HG02981 (cell line): ENCODE measurements at regions not wholly inside any gene's neighbourhood (a gene's known extent, or its start where the extent isn't known, plus 50 kb on each side); places are given as distances from the start of the nearest gene placed in this dataset.
"Not testable (repeated sequence)": the region's sequence is repeated elsewhere in the genome, so short reads cannot be mapped to it uniquely, and the experiment has no call there.

Experiments
- ATAC-seq: cut with Tn5 transposase; IDR thresholded peaks from one replicate; pipeline ENCODE4 v1.9.1; 2021; ENCODE audit warnings: mild to moderate bottlenecking, moderate library complexity; ENCODE audit not compliant: unreplicated experiment

DNA sequence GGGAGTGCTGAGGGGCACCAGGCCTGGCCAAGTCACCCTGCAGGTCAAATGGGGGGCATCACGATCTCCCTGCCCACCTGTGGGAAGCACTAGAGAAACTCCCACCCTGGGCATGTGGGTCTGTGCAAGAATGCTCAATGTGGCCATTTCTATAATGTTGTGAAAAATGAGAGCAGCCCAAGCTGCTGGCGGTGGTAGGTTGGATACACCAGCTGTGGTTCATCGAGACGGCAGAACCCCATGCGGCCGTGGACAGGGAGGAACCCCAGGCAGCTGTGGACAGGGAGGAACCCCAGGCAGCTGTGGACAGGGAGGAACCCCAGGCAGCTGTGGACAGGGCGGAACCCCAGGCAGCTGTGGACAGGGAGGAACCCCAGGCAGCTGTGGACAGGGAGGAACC, 129.1 kb downstream of the BRD1 start:
- not testable (repeated sequence) for ATAC-seq

DNA sequence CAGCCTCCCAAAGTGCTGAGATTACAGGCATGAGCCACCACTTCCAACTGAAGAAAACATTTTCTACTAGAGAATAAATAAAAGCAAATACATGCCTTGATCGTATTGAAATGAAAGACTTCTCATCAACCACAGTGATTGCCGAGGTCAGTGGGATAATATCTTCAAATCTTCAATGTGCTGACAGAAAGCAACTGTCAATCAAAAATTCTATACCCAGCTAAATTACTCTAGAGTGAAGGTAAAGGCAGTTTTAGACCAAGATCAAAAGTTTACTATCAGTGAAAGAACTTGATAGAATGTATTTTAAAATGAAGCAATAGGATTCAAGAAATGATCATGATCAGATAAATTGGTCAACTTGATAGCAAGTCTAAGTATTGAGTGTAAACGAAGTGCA, 130.6 kb downstream of the BRD1 start:
- ATAC-seq: no peak

GRCh38 chr22:49694462-49695260, 133.0 kb downstream of the BRD1 start:
- ATAC-seq: no peak

DNA sequence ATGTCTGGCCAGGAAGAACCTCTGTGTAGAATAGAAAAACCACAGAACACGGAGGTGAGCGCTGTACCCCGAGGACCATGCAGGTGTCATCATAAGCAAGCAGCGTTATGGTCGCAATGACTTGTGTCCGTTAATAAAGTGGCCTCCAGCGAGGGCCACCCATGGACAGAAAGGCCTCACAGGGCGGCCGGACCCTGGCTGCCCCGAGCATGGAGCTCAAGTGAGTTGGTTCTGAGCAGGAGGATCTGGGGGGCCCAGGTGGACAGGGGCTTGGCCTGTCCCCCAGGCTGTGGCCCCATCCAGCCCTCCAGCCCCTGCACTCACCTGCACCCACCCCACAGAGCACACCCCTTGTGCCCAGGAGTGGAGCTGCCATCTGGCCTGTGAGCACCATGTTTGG, 133.8 kb downstream of the BRD1 start:
- ATAC-seq: no peak

- no peak for ATAC-seq
These were observed 134.3 kb downstream of the BRD1 start for GRCh38 chr22:49693416-49693815.

DNA sequence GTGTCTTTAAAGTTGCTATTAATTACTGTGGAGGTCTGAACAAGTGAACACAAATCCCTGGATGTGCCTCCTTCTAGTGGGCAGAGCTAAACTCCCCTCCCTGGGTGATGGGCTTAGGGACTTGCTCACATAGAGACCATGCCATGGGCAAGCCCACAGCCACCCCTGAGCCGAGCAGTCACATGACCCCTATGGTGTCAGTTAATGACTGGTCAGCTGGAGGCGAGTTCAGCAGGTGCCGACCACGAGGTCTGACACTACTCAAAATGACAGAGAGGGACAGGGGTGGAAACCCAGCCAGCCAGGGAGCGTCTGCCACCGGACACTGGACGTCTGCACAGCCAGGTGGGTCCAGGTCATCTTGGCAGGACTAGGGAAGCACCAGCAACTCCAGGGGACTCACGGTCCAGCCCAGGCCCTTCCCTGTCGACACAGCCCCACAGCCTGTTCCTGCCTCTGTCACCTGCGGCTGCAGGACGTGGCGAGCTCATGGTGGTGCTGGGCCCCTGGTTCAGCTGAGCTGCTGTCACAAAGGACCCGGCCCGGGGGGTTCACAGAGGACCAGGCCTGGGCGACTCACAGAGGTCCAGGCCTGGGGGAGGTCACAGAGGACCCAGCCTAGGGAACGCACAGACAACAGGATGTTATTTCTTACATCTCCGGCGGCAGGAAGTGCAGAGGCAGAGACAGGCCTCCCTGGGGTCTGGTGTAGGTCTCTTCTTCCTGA, 135.0 kb downstream of the BRD1 start:
- ATAC-seq: no peak

DNA sequence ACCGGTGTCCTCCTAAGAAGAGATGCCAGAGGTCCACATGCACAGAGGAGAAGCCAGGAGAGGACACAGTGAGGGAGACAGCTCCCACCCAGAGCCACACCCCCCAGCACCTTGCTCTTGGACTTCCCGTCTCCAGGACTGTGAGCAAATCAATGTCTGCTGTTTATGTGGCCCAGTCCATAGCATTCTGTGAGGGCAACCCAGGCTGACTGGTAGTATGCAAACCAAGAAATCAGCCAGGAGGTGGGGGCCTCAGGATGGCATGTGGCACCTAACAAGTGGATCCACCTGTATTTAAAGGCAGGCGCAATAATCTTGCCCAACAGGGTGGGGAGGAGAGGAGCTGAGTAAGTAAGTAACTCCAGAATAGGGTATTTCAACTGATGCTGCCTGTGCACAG, 136.4 kb downstream of the BRD1 start:
- ATAC-seq: no peak

DNA sequence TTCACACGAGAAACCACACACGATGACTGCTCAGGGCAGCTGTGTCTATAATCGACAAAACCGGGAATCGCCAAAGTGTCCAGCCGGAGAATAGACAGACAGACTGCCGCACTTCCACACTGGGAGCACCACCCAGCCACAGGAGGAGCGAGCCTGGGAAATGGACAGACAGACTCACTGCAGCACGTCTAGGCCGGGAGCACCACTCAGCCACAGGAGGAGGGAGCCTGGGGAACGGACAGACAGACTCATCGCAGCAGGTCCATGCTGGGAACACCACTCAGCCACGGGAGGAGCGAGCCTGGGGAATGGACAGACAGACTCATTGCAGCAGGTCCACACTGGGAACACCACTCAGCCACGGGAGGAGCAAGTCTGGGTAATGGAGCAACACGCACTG, 137.2 kb downstream of the BRD1 start:
- no peak for ATAC-seq

- no peak for ATAC-seq
These were observed 137.8 kb downstream of the BRD1 start for GRCh38 chr22:49689858-49690257.

DNA sequence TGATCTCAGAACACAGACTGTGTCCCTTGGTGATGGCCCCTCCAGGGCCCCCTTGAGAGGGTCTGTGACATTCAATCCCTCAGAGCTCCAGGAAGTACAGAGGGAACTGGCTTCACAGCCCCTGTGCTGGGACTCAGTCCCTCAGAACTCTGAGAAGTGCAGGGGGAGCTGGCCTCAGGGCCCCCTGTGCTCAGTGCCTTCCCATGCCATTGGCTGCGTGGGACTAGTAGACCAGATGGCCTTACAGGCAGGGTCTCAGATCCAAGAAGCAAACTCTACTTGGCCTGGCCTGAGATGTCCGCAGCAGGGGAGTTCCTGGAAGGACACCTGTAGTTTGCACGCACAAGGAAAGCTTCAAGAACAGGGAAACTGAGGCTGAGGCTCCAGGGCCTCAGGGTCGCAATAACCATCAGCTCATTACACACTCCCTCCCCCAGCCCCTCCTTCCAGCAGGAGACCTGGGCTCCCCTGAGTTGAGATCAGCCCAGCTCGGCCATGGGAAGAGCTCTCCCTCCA, 138.4 kb downstream of the BRD1 start:
- ATAC-seq: no peak

DNA sequence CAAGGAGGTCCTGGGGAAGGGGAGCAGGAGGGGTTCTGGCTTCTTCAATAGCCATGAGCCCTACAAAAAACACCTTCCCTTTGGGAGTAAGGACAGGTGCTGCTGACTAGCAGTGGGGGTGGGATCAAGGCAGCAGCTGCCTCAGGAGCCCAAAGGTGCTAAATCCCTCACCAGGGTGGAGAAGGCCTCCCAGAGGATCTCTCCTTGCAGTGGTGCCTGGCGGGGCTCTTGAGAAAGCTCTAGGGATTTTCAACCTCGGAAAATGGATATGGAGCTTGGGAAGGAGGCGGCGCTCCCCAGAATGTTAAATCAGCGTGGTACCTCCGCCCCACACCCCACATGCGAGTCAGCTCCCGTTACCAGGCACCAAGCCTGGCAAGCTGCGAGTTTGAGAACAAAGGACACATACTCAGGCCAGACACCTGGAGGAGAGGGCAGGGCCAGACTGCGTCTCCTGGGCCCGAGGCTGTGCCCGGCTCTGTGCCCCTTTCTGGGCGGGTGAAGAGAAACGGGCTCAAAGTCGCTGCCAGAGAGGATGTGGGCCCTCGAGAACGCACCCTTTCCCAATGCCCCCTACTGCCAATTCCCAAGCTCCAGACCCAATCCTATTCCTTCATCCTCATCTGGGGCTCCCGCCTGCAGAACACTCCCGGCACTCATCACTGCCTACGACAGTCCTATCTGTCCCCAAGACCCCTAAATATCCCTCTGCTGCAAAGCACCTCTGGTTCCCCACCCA, 139.0 kb downstream of the BRD1 start:
- ATAC-seq: no peak

- ATAC-seq: no peak
These were observed 139.7 kb downstream of the BRD1 start for GRCh38 chr22:49687786-49688515.

DNA sequence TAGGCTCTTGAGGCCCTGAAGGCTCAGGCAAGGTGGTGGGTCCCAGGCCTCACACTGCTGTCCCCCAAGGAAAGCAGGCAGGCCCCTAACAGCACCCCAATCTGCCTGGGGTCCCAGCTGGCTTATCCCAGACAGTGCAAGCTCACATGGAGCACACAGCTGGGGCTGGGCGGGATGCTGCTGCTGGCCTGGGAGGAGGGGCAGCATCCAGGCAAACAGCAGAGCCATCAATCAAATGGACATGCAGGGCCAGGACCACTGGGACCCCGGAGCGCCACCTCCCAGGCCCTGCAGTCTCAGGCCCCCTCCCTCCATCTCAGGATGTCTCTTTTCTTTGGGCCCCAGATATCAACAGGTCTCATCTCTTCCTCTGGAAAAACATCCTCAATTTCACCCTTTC, 140.3 kb downstream of the BRD1 start:
- no peak for ATAC-seq

- no peak for ATAC-seq
These were observed 141.0 kb downstream of the BRD1 start for GRCh38 chr22:49686495-49687219.

DNA sequence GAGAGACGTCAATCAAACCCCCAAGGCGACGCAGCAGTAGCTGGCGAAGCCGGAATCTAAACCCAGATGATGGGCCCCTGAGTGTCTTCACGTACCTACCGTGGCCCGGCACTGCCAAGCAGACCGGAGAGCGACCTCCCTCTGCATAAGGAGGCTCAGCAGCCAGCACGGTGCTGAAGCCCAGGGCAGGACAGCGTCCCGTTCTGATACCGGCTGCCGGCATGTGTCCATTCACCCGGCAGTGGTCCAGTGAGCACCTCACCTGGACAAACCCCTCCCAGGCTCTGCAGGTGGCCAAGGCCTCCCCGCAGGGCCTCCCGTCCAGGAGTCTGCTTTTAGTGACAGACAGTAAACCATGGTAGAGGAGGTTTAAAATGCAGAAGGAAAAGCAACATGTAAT, 142.0 kb downstream of the BRD1 start:
- no peak for ATAC-seq

DNA sequence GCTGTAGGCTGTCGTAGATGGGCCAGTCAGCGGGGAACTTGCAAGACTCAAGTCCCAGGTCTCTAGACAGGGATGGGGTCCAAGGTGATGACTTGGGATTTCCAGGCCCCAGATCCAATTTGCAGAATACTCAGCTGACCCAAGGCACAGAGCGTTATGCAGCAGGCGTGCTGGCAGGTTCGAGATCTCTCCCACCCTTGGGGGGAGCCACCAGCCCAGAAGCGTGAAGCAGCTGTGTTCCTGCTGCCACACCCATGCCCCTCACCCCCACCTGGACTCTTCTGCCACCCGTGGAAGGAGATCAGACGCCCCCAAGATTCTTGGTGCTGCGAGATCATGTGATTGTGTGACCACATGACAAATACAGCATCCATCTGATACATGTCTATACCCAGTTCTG, 142.6 kb downstream of the BRD1 start:
- no peak for ATAC-seq

- ATAC-seq: no peak
These were observed 144.6 kb downstream of the BRD1 start for GRCh38 chr22:49683032-49683431.

DNA sequence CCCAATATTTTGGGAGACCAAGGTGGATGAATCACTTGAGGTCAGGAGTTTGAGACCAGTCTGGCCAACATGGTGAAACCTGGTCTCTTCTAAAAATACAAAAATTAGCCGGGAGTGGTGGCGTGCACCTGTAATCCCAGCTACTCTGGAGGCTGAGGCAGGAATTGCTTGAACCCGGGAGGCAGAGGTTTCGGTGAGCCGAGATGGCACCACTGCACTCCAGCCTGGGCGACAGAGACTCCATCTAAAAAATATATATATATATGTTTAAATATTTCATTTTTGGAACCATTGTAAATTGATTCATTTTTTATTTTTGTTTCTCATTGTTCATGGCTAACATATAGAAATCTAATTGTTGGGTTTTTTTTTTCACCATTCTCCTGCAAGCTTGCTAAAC, 146.9 kb downstream of the BRD1 start:
- ATAC-seq: not testable (repeated sequence)

- no peak for ATAC-seq
These were observed 148.9 kb downstream of the BRD1 start for GRCh38 chr22:49678842-49679170.

- ATAC-seq: no peak
These were observed 149.4 kb downstream of the BRD1 start for GRCh38 chr22:49678137-49678841.
